Mucosa of gallbladder (tissue), 1 donor: ENCODE measurements at regions not wholly inside any gene's neighbourhood (a gene's known extent, or its start where the extent isn't known, plus 50 kb on each side); places are given as distances from the start of the nearest gene placed in this dataset.
"Not testable (repeated sequence)": the region's sequence is repeated elsewhere in the genome, so short reads cannot be mapped to it uniquely, and the experiment has no call there.

Experiments used
- DNase-seq: peaks from one replicate; pipeline ENCODE4 v3.0.0-alpha.2; 2020; ENCODE audit warnings: low spot score
- donor health status: DM: no; HTN: no; CAD: no.

DNA sequence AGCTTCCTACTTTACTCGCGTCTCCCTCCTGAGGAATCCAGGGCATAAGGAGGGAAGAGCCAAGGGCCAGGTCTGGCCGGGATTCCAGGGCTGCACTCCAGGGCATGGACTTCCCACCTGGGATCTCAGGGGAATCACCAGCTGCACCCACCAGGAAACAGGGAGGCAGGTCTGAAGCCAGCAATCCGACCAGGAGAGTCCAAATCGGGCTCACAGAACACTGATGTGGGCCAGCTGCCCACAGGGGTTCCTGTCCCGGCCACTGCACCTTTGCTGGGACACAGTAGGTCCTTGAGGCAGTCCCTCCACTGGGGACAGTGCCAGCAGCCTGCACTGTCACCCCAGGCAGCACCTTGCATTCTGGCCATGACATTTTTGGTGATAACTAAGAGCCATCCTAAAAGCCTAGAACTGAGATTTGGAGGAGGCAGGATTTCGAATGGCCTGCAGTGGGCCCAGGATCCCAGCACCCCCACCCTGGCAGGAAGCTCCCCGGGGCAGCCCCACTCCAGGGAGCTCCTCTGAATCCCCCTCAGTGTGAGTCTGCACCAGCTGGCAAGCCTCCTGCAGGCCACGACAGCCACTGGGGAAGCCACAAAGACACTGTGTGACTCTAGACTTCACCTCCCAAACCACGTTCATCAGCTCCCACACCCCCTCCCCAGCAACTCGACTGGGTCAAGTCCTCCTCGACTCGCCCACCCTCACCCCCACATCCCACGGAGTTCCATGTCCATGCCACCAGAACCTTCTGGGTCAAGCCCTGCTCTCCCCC, 71.5 kb upstream of the PPP2R2D start:
- no peak for DNase-seq

DNA sequence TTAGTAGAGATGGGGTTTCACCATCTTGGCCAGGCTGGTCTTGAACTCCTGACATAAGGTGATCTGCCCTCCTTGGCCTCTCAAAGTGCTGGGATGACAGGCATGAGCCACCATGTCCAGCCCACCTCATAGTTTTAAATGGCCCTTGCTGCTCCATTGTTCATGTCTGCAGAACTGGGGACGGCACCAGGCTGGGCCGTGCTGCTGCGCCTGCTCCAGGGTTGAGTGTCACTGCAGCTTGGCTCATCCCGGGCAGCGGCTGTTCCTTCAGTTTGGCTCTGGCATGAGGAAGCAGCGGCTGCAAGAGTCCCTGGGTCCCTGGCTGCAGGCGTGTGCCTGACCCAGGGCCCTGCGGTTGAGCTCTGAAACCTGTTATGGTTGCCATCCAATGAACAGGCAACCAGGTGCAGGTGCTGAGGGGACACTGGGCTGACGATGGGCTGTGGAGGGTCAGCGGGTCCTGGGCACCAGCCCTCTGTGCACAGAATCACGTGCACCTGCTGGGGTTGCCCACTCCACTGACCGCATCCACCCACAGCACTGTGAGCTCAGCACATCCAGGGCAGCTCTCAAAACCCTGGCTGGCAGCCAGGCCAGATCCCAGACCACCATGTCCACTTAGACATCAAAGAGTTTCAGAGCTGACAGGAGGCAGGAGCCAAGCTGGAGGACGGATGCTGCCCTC, 70.2 kb upstream of the PPP2R2D start:
- DNase-seq = no peak

DNA sequence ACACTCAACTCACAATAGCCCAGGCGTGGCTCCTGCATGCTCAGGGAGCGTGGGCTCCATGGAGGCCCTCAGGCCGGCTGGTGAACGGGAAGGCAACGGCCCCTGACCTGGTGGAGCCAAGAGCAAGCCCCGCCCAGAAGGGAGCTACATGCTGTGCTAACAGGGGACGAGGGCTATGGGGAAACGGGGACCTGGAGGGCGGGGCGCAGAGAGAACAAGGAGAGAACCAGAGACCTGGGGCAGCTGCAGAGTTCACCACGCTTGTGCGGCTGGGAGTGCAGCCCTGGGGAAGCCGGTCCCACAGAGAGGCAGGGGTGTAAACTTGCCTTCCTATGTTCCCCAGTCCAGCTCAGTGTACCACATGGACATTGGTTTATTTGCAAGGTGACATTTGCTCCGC, 69.2 kb upstream of the PPP2R2D start:
- DNase-seq = no peak

DNA sequence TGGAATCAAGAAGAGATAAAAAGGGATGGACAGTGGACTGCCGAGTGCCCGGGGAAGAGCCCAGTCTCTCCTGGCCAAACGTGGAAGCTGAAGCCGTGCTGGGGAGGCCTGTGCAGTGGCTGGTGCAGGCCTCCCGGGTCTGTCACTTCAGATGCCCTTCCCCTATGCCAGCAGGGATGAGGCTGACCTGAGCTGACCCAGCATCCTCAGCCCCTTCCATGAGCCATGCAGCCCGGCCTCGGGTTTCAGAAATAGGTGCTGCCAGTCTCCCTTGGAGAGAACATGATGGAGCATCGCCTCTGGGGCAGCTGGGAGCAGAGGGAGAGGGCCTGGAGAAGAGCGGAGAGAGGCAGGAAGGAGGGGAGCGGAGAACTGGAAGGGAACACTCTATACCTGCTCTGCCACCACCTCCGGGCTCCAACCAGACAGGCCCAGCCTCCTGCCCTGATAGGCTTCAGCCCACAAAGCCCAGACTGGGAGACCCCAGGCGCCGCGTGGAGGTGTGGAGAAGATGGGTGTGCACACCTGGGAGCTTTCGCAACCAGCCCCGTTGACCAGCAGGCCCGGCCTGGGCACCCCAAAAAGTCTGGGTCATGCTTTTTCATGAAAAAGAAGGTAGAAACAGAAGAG, 68.6 kb upstream of the PPP2R2D start:
- DNase-seq = no peak

DNA sequence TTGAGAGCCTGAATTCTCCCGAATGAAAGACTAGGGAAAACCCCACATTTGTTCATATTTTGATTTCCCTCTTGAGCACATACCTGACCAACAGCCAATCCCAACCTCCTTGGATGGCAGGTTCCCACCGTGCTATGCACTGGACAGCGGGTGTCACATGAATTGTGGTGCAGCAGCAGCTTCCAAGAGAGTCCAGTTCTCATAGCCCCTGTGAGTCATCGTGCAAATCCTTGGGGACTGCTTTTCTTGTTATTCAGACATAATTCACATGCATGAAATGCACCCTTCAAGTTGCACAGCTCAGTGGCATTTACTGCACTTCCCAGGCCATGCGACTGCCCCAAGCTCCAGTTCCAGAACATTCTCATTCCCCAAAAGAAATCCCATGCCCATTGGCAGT, 67.8 kb upstream of the PPP2R2D start:
- DNase-seq = no peak

DNA sequence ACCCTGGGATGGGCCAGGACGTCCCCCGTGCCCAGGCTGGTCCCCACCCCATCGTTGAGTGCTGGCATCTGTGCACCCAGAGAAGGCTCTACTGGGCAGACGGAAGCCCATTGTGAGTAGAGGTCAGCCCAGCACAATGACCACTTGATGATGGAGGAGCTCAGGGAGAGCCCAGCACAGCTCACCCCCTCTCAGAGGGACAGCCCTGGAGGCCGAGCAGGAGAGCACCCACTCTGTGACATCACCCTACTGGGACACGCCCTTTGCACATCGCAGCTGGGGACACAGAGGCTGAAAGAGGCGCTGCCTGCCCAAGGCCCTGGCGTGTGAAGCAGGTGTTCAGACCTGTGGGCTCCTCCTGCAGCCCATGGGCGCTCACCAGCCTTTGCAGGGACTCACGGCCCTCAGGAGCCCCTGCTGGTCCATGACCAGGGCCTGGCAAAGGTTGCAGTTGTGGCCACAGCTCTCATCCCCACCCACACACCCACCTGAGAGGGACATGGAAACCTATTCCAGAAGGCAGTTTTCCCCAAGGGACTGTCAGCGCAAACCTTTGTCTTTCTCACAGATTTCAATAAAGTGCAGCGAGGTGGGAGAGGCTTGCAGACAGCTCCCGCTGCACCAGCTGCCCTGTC, 67.2 kb upstream of the PPP2R2D start:
- no peak for DNase-seq

DNA sequence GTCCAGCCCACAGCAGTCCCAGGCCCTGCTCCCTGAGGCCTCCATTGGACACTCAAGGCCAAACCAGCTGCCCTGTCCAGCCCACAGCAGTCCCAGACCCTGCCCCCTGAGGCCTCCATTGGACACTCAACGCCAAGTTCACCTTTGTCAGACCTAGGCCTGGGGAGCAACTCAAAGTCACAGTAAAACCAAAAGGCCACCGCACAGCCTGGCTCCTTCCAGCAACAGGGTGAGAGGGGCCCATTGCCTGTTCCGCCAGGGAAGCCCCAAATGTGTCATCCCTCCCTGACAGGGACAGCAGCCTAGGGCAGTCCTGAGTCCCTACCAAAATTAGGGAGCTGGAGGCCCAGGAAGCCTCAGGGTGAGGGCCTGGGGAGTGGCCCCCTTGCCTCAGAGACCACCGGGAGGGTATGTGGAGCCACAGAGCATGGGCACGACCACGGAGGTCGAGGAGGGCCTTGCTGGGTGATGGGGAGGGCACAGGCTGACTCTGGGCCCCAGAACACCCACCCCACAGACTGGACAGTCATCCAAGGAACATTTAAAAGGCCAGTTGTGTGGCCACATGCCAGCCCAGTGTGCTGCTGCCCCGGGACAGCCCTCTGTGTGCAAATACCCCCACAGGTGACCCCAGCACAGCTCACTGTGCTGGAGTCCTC, 66.5 kb upstream of the PPP2R2D start:
- DNase-seq = no peak

DNA sequence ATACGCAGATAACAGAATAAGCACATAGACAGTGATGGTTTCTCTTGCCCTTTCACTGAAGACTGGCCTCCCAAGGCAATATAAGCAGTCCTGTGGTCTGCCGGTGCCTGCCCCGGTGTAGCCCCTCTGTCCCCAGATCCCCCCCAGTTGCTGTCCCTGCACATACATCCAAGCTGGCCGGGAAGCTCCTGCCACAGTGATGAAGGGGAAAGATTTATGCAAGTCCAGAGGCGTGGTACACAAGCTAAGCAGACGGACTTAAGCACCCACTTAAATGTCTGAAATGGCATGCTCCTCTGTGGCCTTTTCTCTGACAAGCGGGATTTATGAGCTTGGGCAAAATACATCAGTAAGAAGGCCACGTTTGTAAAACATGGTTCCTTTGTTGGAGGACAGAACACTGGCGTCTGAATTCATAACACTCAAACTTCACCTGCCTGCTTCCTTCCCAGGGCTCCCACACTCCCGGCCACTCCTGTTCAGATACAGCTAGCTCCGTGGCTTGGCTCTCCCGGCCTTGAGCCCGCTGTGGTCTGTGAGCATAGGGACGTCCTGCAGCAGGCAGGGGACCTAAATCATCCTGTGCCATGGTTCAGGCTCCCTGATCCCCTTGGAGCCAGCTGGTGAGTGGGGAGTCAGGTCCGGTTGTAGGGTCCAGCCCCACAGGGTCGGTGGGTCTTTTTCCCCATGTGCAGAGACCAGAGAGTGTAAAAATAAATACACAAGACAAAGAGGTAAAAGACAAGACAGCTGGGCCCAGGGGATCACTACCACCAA, 61.7 kb upstream of the PPP2R2D start:
- DNase-seq = no peak

DNA sequence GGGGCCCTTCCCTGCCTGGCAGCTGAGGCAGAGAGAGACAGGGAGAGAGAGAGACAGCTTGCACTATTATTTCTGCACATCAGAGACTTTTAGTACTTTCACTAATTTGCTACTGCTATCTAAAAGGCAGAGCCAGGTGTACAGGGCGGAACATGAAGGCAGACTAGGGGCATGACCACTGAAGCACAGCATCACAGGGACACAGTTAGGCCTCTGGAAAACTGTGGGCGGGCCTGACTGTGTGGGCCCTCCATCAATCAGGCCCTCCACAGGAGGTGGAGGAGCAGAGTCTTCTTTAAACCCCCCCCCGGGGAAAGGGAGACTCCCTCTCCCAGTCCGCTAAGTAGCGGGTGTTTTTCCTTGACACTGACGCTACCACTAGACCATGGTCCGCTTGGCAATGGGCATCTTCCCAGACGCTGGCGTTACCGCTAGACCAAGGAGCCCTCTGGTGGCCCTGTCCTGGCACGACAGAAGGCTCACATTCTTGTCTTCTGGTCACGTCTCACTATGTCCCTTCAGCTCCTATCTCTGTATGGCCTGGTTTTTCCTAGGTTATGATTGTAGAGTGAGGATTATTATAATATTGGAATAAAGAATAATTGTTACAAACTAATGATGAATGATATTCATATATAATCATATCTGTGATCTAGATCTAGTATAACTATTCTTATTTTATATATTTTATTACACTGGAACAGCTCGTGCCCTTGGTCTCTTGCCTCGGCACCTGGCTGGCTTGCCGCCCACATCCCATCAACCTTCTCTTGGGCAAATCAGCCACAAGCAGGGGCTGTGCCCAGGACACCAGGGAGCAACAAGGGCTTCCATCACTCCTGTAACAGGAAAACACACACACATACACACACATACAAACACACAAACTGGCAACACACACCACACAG, 60.7 kb upstream of the PPP2R2D start:
- DNase-seq = not testable (repeated sequence)

DNA sequence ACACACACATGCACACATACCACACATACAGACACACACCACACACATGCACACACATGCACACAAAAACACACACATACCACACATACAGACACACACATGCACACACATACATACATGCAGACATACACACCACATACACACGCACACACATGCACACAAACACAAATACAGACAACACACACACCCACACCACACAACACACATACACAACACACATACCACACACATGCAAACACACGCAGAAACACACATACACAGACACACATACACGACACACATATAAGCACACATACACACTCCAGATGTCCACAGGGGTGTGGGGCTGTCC, 60.1 kb upstream of the PPP2R2D start:
- DNase-seq = no peak

DNA sequence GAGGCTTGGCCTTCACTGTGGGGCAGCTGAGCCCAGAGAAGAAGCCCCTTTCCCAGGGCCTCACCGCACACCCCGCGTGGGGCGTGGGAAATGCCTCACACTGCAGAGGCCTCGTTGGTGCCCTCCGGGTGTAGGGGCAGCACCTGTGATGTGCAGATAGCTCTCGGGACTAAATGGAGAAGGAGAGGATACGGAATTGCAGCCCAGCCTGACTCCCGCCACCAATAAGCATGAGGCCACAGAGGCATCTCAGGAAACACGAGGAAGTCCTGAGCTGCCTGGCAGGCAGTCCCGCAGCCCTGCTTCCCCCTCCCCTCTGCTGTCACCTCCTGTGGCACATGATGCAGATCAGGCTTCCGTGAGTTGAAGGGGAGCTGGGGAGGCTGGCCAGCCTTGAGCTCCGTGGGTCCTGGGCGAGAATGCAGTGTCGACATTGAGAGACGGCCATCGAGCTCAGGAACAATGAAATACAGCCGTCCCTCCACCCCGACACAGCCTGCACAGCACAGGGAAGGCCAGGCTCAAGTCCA, 59.6 kb upstream of the PPP2R2D start:
- no peak for DNase-seq

DNA sequence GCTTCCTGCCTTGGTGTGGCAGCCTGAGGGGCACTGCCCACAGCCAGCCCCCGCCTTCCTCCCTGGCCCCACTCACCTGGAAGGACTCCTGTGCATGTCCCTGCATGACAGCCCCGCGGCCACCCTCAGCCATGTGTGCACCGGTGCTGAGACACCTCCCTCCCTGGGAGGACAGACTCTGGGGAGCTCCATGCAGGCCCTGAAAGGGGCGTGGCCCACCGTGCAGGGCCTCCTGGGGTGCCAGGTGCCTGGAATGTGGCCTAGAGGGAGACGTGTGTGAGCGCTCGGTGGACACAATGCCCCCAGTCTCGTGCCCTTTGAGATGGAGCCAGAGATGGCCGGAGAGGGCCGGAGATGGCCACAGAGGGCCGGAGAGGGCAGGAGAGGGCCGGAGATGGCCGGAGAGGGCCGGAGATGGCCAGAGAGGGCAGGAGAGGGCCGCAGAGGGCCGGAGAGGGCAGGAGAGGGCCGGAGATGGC, 59.1 kb upstream of the PPP2R2D start:
- DNase-seq = no peak

DNA sequence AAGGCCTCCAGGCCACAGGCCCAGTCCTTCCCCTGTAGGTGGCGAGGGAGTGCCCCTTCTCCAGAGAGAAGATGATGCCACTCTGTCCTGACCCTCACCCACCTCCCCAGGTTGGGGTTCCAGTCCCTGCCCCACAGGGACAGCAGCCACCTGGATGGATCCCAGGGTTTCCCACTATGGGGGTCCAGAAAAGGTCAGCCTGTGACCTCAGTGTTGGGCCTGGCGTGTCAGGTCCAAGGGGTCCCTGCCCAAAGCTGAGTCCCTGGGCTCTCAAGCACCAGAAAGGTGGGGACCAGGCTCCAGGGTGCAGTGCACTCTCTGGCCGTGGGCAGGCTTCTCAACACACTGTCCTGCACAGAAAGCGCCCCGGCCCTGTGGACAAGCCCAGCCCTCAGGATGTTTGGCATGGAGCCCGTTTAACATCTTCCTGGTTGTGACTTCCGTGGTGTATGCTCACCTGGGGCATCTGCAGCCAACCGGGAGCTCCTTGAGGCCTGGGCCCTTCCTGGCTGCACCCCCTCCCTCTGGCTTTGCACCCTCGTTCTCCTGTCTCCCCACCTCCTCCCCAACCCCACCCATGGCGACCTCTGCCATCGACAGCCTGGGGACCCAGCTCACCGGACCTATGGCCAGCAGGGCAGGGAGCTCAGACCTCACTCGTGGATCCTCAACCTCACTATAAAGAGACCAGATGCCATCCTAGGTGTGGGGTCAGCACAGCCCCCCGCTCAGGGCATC, 58.3 kb upstream of the PPP2R2D start:
- DNase-seq = no peak

DNA sequence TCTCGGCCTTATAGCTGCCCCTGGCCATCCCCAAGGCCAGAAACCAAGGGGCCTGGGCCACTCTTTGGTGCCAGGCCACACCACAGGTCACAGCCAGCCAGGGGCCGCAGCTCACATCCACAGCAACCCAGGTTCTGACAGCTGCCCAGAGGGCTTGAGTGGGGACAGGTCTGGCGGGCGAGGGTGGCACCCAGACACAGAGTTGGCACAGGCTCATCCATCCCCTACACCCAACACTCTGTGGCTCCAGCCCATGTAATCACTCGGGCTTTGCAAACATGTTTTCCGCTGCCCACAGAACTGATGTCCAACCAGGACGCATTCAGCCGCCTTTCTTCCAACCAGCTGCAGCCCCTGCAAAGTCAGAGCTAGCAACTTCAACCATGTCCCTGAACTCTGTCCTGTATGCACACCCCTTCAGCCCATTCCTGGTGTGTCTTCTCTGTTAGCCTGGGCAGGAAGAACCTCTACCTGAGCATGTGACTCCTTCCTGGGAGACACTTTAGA, 57.7 kb upstream of the PPP2R2D start:
- DNase-seq = no peak

DNA sequence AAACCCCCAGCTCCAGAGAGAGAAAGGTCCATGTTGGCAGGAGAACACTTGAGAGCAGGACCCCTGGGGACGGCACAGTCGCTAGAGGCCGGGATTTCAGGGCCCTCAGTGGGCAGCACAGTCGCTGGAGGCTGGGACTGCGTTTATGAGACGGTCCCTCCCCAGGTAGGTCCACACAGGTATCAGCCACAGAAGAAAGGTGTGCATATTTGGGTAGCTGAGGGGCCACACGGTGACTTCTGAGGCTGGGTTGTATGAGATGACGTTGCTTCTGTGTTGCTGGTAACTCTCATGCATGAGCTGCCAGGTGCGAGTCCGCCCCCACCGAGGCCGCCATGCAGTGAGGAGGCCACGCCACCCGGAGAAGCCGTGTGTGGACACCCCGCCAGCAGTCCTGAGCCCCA, 56.9 kb upstream of the PPP2R2D start:
- no peak for DNase-seq

DNA sequence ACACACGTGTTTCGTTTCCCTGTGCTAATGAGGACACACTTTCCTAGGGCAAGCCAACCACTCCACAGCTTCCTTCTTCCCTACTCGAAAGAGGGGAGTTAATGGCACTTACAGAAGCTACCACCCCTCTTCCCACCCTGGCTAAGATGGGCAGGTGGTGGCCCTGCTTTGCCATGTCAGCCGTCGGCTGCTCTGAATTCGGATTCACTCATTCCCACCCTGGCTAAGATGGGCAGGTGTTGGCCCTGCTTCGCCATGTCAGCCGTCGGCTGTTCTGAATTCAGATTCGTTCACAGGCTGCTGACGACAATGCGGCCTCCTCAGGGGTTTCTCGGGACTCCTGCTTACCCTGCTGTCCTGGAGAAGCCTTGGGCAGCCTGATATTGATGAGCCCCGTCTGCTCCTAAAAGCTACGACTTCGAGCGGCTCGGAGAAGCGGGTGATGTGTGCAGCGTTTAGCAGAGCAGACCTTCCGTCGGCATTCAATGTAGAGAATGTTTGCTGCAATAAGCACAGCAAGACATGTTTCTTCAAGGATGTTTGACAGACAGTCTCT, 56.2 kb upstream of the PPP2R2D start:
- DNase-seq = no peak

DNA sequence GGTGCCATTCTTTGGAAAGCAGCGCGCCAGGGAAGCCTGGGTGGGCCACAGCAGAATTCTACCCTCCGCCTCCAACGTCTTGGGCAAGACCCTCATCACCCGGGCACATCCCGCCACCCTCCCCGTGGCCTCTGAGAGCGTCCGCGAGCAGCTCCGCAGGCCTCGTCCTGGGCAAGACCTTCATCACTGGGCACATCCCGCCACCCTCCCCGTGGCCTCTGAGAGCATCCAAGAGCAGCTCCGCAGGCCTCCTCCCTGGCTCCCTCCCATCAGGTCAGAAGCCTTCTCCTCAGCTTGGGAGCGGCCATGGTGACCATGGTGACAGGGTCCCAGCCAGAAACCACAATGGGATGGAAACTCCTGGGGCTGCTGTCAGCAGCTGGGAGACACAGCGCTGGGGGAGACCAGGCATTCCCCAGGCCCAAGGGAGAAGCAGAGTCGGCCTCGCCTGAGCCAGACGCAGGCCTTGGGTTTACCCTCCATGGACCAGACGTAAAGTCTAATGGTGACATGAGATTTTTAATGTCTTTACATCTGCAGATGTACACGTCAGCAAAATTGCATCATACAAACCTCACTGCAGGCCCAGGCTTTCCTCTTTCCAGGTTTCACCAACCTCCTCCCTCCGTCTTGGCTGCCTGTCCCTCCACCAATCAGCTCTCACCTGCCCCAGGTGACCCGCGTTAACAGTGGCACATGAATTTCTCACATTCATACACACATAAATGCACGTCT, 55.1 kb upstream of the PPP2R2D start:
- DNase-seq = no peak
